GM06990 (cell line): ENCODE measurements at regions not wholly inside any gene's neighbourhood (a gene's known extent, or its start where the extent isn't known, plus 50 kb on each side); places are given as distances from the start of the nearest gene placed in this dataset.

Experiments
- DNase-seq: peaks from one replicate; pipeline ENCODE4 v3.0.0-alpha.2; 2011; ENCODE audit not compliant: insufficient read length; ENCODE audit errors: extremely low read depth
- H3K27me3 ChIP-seq: replicated peaks from 2 replicates; pipeline ENCODE4 v1.6.0; 2011; ENCODE audit warnings: low read length; ENCODE audit not compliant: control insufficient read depth, insufficient read depth
- H3K36me3 ChIP-seq: 2 replicates; pipeline ENCODE4 v1.5.1; 2011; ENCODE audit warnings: low read length; ENCODE audit not compliant: control insufficient read depth, insufficient read depth
- H3K4me3 ChIP-seq: replicated peaks from 2 replicates; pipeline ENCODE4 v1.5.1; 2011; ENCODE audit warnings: low read depth, mild to moderate bottlenecking, control low read depth, low read length
- CTCF ChIP-seq: IDR thresholded peaks from 2 replicates; pipeline ENCODE4 v1.5.1; 2011; ENCODE audit warnings: low read length, control low read depth, mild to moderate bottlenecking, inconsistent platforms; ENCODE audit not compliant: insufficient read depth, poor library complexity, severe bottlenecking

GRCh38 chr4:128350449-128351045 lies 62.9 kb upstream of the PGRMC2 start:
- Histone ChIP-seq H3K4me3 (no peak overlapping the region), H3K27me3 (no peaks in the 10 kb centered on the region), H3K36me3 (no peaks in the 10 kb centered on the region)
- no peak for DNase-seq
- no peak for TF ChIP-seq CTCF

GRCh38 chr4:128349921-128350320 lies 62.3 kb upstream of the PGRMC2 start:
- Histone ChIP-seq H3K4me3 (no peak overlapping the region), H3K27me3 (no peaks in the 10 kb centered on the region), H3K36me3 (no peaks in the 10 kb centered on the region)
- no peak for TF ChIP-seq CTCF
- DNase-seq = no peak

GRCh38 chr4:128347930-128348660 lies 60.5 kb upstream of the PGRMC2 start:
- no peaks in the 10 kb centered on the region for H3K27me3 ChIP-seq
- H3K4me3 ChIP-seq = no peak overlapping the region
- no peak for DNase-seq
- no peaks in the 10 kb centered on the region for H3K36me3 ChIP-seq
- no peak for TF ChIP-seq CTCF

- Histone ChIP-seq H3K36me3 (no peaks in the 10 kb centered on the region), H3K27me3 (no peaks in the 10 kb centered on the region), H3K4me3 (no peak overlapping the region)
- no peak for TF ChIP-seq CTCF
- no peak for DNase-seq
Observed at GRCh38 chr4:128347175-128347868, 59.7 kb upstream of the PGRMC2 start.

GRCh38 chr4:128346054-128346716 lies 58.6 kb upstream of the PGRMC2 start:
- H3K36me3 ChIP-seq = no peaks in the 10 kb centered on the region
- DNase-seq = no peak
- no peak overlapping the region for H3K4me3 ChIP-seq
- H3K27me3 ChIP-seq = no peaks in the 10 kb centered on the region
- TF ChIP-seq CTCF = no peak
